ENCODE measurements at regions not wholly inside any gene's neighbourhood (a gene's known extent, or its start where the extent isn't known, plus 50 kb on each side); places are given as distances from the start of the nearest gene placed in this dataset.

DNA sequence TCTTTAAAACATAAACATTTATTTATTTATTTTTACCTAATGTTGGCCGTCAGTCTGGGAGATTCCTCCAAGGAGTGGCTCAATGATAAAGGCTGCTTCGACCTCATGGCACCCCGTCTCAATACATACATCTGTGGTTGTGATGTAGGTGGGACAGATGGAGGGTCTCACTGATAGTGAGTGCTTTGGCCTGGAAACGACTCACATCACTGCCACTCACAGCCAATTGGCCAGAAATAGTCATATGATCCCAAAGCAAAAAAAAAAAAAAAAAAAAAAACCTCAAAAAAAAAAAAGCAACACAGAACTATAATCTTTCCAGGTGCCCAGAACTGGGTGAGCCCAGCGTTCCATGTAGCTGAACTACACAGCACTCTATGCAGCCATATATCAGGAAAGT is 125.4 kb downstream of the PSAT1 start:
- Histone ChIP-seq H3K18ac (ENCODE audit: extremely low read depth, low read length) (no peak overlapping the region), H3K4me2 (ENCODE audit: insufficient read depth in 1 of 2, low read depth in 2 of 2, low read length in 2 of 2) (no peak overlapping the region), H3K4ac (replicated peaks; ENCODE audit: insufficient read length, low read depth, low read length) (no peak overlapping the region), H3K9me3 (ENCODE audit: insufficient read depth in 2 of 2, low read depth in 1 of 2, low read length in 1 of 2) (no peaks in the 10 kb centered on the region), H2BK15ac (ENCODE audit: low read length) (no peak overlapping the region), H2AK5ac (ENCODE audit: low read depth, low read length) (no peak overlapping the region), H3K36me3 (ENCODE audit: control insufficient read depth in 2 of 4, insufficient read depth in 4 of 4, low read length in 3 of 4) (no peaks in the 10 kb centered on the region; a peak in 1 of 8 replicates), H2BK12ac (ENCODE audit: low read depth, low read length) (no peak overlapping the region), H3K79me1 (ENCODE audit: low read depth, low read length) (no peaks in the 10 kb centered on the region), H4K91ac (replicated peaks; ENCODE audit: insufficient read length, low read length) (no peak overlapping the region), H3K79me2 (ENCODE audit: control insufficient read depth in 1 of 2, insufficient read depth in 2 of 2, low read length in 2 of 2) (no peaks in the 10 kb centered on the region), H2BK20ac (ENCODE audit: low read length) (no peak overlapping the region), H3K23me2 (ENCODE audit: low read depth, low read length) (no peaks in the 10 kb centered on the region), H3K27ac (ENCODE audit: low read depth, low read length) (no peak overlapping the region), H3K14ac (ENCODE audit: insufficient read length) (no peak overlapping the region), H3K4me1 (replicated peaks in 1 of 4; ENCODE audit: control insufficient read depth in 3 of 4, insufficient read depth in 4 of 4, low read length in 3 of 4) (no peaks in the 10 kb centered on the region; a peak in 1 of 7 replicates), H3K56ac (replicated peaks; ENCODE audit: insufficient read length, low read depth, low read length) (no peak overlapping the region), H3K23ac (ENCODE audit: insufficient read length) (no peak overlapping the region), H3K4me3 (ENCODE audit: extremely low read depth in 1 of 4, insufficient read depth in 2 of 4, low read depth in 3 of 4, low read length in 4 of 4) (no peak overlapping the region), H4K5ac (ENCODE audit: insufficient read length, low read depth, low read length) (no peak overlapping the region), H2AFZ (ENCODE audit: low read length) (no peak overlapping the region), H3K27me3 (replicated peaks in 1 of 4; ENCODE audit: control insufficient read depth in 3 of 4, extremely low read depth in 1 of 4, insufficient read depth in 3 of 4, low read length in 3 of 4) (no peaks in the 10 kb centered on the region), H2BK120ac (replicated peaks; ENCODE audit: low read depth, low read length) (no peak overlapping the region), H4K8ac (ENCODE audit: extremely low read depth, insufficient read depth, low read length) (no peak overlapping the region), H3K9ac (replicated peaks in 1 of 4; ENCODE audit: extremely low read depth in 1 of 4, low read depth in 3 of 4, low read length in 3 of 4) (no peak overlapping the region), H4K20me1 (replicated peaks in 1 of 2; ENCODE audit: control insufficient read depth in 1 of 2, insufficient read depth in 2 of 2, low read length in 2 of 2) (no peaks in the 10 kb centered on the region), H2BK5ac (ENCODE audit: low read depth, low read length) (no peak overlapping the region)
- 92% methylated on average over 5 of the region's 5 CpGs; no CpG with 5 or more reads in 1 of the 2 experiments for WGBS, 2 experiments (ENCODE audit: extremely low coverage in 1 of 2, insufficient coverage in 1 of 2, insufficient read length in 1 of 2, insufficient replicate concordance in 2 of 2, low coverage in 1 of 2, low lambda C conversion rate in 2 of 2, missing lambda C conversion rate in 1 of 2)
- FAIRE-seq (no peak), DNase-seq (ENCODE audit: low read depth in 1 of 2, low spot score in 2 of 2) (no peak)
- CTCF ChIA-PET (ENCODE audit: partially characterized antibody): interaction anchor here (0.9 kb wide), 1 partner anchor 53 kb away, joined by 3 read pairs; no protein-coding TSS in a partner anchor
- POLR2A ChIA-PET (ENCODE audit: partially characterized antibody): no interaction called here
- no peak for TF ChIP-seq HDAC2 (IDR thresholded peaks at IDR 0.05; ENCODE audit: borderline replicate concordance in 1 of 2, low read depth in 2 of 2, low read length in 2 of 2)
